PC-3 (cell line): ENCODE measurements at regions not wholly inside any gene's neighbourhood (a gene's known extent, or its start where the extent isn't known, plus 50 kb on each side); places are given as distances from the start of the nearest gene placed in this dataset.
"Not testable (repeated sequence)": the region's sequence is repeated elsewhere in the genome, so short reads cannot be mapped to it uniquely, and the experiment has no call there.

Source experiments
- EZH2 ChIP-seq: fragments of 300-600 bp; sonication (generic); IDR thresholded peaks from one replicate; pipeline ENCODE4 v1.6.1; 2017; ENCODE audit warnings: antibody characterized with exemption, mild to moderate bottlenecking, low read length; ENCODE audit not compliant: unreplicated experiment
- TF ChIP-seq, protein P1 (sequence below): fragments of 300-600 bp; sonication (generic); conservative IDR thresholded peaks from 2 replicates; pipeline ENCODE4 v1.5.1; 2017; ENCODE audit warnings: antibody characterized with exemption, low read depth, mild to moderate bottlenecking, low read length

DNA sequence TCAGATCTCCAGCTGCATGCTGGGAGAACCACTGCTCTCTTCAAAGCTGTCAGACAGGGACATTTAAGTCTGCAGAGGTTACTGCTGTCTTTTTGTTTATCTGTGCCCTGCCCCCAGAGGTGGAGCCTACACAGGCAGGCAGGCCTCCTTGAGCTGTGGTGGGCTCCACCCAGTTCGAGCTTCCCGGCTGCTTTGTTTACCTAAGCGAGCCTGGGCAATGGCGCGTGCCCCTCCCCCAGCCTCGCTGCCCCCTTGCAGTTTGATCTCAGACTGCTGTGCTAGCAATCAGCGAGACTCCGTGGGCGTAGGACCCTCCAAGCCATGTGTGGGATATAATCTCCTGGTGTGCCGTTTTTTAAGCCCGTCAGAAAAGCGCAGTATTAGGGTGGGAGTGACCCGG lies 117.7 kb downstream of the TMEM182 start:
- TF ChIP-seq, protein P1, sequence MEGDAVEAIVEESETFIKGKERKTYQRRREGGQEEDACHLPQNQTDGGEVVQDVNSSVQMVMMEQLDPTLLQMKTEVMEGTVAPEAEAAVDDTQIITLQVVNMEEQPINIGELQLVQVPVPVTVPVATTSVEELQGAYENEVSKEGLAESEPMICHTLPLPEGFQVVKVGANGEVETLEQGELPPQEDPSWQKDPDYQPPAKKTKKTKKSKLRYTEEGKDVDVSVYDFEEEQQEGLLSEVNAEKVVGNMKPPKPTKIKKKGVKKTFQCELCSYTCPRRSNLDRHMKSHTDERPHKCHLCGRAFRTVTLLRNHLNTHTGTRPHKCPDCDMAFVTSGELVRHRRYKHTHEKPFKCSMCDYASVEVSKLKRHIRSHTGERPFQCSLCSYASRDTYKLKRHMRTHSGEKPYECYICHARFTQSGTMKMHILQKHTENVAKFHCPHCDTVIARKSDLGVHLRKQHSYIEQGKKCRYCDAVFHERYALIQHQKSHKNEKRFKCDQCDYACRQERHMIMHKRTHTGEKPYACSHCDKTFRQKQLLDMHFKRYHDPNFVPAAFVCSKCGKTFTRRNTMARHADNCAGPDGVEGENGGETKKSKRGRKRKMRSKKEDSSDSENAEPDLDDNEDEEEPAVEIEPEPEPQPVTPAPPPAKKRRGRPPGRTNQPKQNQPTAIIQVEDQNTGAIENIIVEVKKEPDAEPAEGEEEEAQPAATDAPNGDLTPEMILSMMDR = not testable (repeated sequence)
- TF ChIP-seq EZH2 = not testable (repeated sequence)
